ENCODE measurements at regions not wholly inside any gene's neighbourhood (a gene's known extent, or its start where the extent isn't known, plus 50 kb on each side); places are given as distances from the start of the nearest gene placed in this dataset.

GRCh38 chrX:43373032-43373431 is 283.1 kb upstream of the MAOA start:
- Mint-ChIP-seq H3K27me3 (ENCODE audit: insufficient read depth) (no peaks in the 10 kb centered on the region), H3K27ac (no peak overlapping the region), H3K36me3 (ENCODE audit: low read depth) (no peaks in the 10 kb centered on the region), H3K9me3 (peaks cover 9% of the 10 kb centered on the region), H3K4me1 (ENCODE audit: low read depth) (no peaks in the 10 kb centered on the region), H3K4me3 (no peak overlapping the region)
- TF ChIP-seq, protein P1, sequence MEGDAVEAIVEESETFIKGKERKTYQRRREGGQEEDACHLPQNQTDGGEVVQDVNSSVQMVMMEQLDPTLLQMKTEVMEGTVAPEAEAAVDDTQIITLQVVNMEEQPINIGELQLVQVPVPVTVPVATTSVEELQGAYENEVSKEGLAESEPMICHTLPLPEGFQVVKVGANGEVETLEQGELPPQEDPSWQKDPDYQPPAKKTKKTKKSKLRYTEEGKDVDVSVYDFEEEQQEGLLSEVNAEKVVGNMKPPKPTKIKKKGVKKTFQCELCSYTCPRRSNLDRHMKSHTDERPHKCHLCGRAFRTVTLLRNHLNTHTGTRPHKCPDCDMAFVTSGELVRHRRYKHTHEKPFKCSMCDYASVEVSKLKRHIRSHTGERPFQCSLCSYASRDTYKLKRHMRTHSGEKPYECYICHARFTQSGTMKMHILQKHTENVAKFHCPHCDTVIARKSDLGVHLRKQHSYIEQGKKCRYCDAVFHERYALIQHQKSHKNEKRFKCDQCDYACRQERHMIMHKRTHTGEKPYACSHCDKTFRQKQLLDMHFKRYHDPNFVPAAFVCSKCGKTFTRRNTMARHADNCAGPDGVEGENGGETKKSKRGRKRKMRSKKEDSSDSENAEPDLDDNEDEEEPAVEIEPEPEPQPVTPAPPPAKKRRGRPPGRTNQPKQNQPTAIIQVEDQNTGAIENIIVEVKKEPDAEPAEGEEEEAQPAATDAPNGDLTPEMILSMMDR (IDR thresholded peaks at IDR 0.05), result no peak
- DNase-seq, result no peak

DNA sequence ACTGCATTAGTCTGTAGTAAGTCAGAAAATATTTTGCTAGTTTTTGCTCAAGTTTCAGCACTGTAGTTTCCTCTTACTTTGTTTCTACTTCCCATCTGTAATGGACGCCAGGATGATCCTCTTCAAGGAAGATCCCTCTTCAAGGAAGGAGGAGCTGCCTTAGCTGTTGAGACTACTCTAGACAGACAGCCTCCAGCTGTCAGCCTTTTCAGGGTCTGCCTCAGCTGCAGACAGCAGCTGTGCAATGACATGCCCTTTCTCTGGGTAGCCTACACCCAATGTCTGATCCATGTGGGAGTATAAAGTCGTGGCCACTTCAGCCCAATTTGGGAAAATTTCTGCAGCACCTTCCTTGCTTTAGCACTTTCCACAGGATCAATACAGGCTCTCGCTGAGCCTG is 281.0 kb upstream of the MAOA start:
- no peaks in the 10 kb centered on the region for H3K36me3 Mint-ChIP-seq (ENCODE audit: low read depth)
- no peak overlapping the region for H3K27ac Mint-ChIP-seq
- H3K4me3 Mint-ChIP-seq, result no peak overlapping the region
- TF ChIP-seq, protein P1 (IDR thresholded peaks at IDR 0.05), result no peak
- H3K9me3 Mint-ChIP-seq, result peaks cover 9% of the 10 kb centered on the region
- no peaks in the 10 kb centered on the region for H3K27me3 Mint-ChIP-seq (ENCODE audit: insufficient read depth)
- H3K4me1 Mint-ChIP-seq (ENCODE audit: low read depth), result no peaks in the 10 kb centered on the region
- no peak for DNase-seq

- TF ChIP-seq, protein P1 (IDR thresholded peaks at IDR 0.05), result no peak
These were observed 275.4 kb upstream of the MAOA start for GRCh38 chrX:43380704-43381103.

DNA sequence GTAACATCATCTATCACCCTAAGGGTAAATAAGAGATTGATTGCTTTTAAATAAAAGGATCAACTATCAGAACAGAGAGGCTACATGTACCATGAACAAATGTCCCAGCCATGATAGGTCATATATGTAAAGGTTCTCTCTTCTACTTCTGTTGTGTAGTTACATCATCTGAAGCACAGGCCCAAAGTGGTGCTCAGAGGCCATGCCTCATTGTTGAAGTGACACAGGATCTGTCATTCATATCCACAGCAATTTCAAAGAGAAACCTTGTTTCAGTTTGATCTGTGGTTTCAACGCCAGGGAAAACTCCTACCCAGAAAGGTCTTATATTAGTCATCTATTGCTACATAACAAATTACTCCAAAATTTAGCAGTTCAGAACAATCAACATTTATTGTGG is 269.2 kb upstream of the MAOA start:
- no peak for DNase-seq
- no peaks in the 10 kb centered on the region for H3K27me3 Mint-ChIP-seq (ENCODE audit: insufficient read depth)
- no peak overlapping the region for H3K4me3 Mint-ChIP-seq
- H3K36me3 Mint-ChIP-seq (ENCODE audit: low read depth), result no peaks in the 10 kb centered on the region
- no peak overlapping the region for H3K27ac Mint-ChIP-seq
- peaks cover 6% of the 10 kb centered on the region for H3K9me3 Mint-ChIP-seq
- no peaks in the 10 kb centered on the region for H3K4me1 Mint-ChIP-seq (ENCODE audit: low read depth)
- TF ChIP-seq, protein P1 (IDR thresholded peaks at IDR 0.05), result no peak

More at GRCh38 chrX:43380704-43381103, 275.4 kb upstream of the MAOA start:
- no peaks in the 10 kb centered on the region for H3K4me1 Mint-ChIP-seq (ENCODE audit: low read depth)
- H3K9me3 Mint-ChIP-seq, result 0 out of 2 replicates have a peak, but pooled peaks cover 13% of the 10 kb centered on the region
- DNase-seq, result no peak
- no peak overlapping the region for H3K27ac Mint-ChIP-seq
- no peaks in the 10 kb centered on the region for H3K36me3 Mint-ChIP-seq (ENCODE audit: low read depth)
- no peak overlapping the region for H3K4me3 Mint-ChIP-seq
- peaks cover 2% of the 10 kb centered on the region; the same call in 1 of the 2 replicates for H3K27me3 Mint-ChIP-seq (ENCODE audit: insufficient read depth)

- Mint-ChIP-seq H3K4me3 (no peak overlapping the region), H3K9me3 (no peaks in the 10 kb centered on the region; the same call in 1 of the 2 replicates), H3K27ac (no peak overlapping the region), H3K4me1 (ENCODE audit: low read depth) (no peaks in the 10 kb centered on the region), H3K36me3 (ENCODE audit: low read depth) (no peaks in the 10 kb centered on the region), H3K27me3 (ENCODE audit: insufficient read depth) (no peaks in the 10 kb centered on the region; the same call in 1 of the 2 replicates)
- TF ChIP-seq, protein P1 (IDR thresholded peaks at IDR 0.05), result no peak
- no peak for DNase-seq
These were observed 250.9 kb upstream of the MAOA start for GRCh38 chrX:43405191-43405590.

DNA sequence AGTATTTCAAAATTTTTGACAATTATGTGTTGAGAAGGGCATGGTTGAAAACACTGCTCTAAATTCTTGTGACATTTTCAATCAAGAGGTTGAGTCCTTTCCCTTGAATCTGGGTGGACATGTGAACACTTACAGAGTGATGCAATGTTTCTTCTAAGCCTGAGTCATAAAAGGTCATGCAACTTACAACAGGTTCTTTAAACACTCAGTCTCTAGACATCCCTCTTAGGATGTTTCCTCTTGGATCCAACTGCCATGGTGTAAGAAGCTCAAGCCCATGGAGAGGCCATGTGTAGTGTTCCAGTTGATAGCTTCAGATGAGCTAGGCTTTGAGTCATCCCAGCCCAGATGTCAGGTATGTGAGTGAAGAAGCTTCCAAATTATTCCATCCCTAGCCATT is 232.2 kb upstream of the MAOA start:
- Mint-ChIP-seq H3K27me3 (ENCODE audit: insufficient read depth) (no peaks in the 10 kb centered on the region), H3K4me3 (no peak overlapping the region), H3K36me3 (ENCODE audit: low read depth) (no peaks in the 10 kb centered on the region), H3K9me3 (peaks cover 35% of the 10 kb centered on the region), H3K27ac (no peak overlapping the region), H3K4me1 (ENCODE audit: low read depth) (no peaks in the 10 kb centered on the region)
- no peak for DNase-seq
- TF ChIP-seq, protein P1 (IDR thresholded peaks at IDR 0.05), result no peak

Data from HFFc6 (cell line).